ENCODE measurements at regions not wholly inside any gene's neighbourhood (a gene's known extent, or its start where the extent isn't known, plus 50 kb on each side); places are given as distances from the start of the nearest gene placed in this dataset.

- no peaks in the 10 kb centered on the region for H3K36me3 ChIP-seq (ENCODE audit: insufficient read depth, low read length)
- H3K9me3 ChIP-seq (ENCODE audit: low read depth, low read length) = no peaks in the 10 kb centered on the region
- no peak for DNase-seq (ENCODE audit: low read depth, low spot score)
- no peak overlapping the region for H3K9ac ChIP-seq (ENCODE audit: insufficient read length)
- TF ChIP-seq FOXP2 (optimal IDR thresholded peaks at IDR 0.05; ENCODE audit: control extremely low read depth, extremely low read length, insufficient read depth) (no peak), EZH2 (IDR thresholded peaks at IDR 0.05) (no peak), POLR2AphosphoS5 (IDR thresholded peaks at IDR 0.05; ENCODE audit: borderline replicate concordance, low read depth, low read length) (no peak)
- H3K4me3 ChIP-seq = no peak overlapping the region
- H3K27ac ChIP-seq = no peak overlapping the region
Observed at GRCh38 chr13:109372666-109373065, 413.7 kb downstream of the IRS2 start.

DNA sequence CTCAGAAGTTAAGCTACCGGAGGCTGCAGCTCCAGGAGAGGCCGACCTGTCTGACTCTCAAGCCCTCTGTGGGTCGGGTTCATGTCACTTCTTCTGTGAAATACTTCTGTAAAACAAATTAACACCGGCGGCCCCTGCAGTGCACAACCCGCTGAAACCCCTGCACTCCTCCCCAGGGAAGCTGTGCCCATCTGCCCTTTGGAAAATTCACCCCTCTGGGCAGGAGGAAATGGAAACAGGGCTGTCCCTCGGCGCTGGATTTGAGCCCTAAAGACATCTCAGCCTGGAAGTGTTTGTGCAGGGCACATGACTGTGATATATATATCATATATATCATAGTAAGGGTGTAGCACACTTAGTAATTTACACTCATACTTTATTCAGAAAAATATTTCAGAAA is 415.3 kb downstream of the IRS2 start:
- H3K36me3 ChIP-seq (ENCODE audit: insufficient read depth, low read length) = no peaks in the 10 kb centered on the region
- TF ChIP-seq EZH2 (IDR thresholded peaks at IDR 0.05) (no peak), POLR2AphosphoS5 (IDR thresholded peaks at IDR 0.05; ENCODE audit: borderline replicate concordance, low read depth, low read length) (no peak), FOXP2 (optimal IDR thresholded peaks at IDR 0.05; ENCODE audit: control extremely low read depth, extremely low read length, insufficient read depth) (no peak)

DNA sequence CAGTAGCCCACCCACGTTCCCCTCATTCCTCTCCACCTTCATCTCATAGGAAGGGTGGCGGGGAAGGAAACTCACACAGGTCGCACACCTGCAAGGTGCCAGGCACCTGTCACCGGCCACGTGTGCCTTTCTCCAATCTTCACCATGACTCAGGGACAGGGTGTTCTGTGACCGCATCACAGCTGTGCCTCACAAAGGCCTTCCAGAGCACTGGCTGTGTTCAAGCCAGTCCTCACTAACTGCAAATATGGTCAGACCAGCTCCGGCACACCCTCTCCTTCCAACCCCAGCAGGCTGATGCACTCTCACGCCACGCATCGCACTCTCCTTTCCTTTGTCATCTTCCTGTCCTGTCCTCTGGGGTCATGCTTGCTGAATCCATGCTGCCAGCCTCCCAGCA is 415.9 kb downstream of the IRS2 start:
- no peaks in the 10 kb centered on the region for H3K36me3 ChIP-seq (ENCODE audit: insufficient read depth, low read length)
- H3K9ac ChIP-seq (ENCODE audit: insufficient read length) = no peak overlapping the region
- no peak overlapping the region for H3K27ac ChIP-seq
- no peak for DNase-seq (ENCODE audit: low read depth, low spot score)
- H3K9me3 ChIP-seq (ENCODE audit: low read depth, low read length) = no peaks in the 10 kb centered on the region
- no peak overlapping the region for H3K4me3 ChIP-seq
- no peak for TF ChIP-seq POLR2AphosphoS5 (IDR thresholded peaks at IDR 0.05; ENCODE audit: borderline replicate concordance, low read depth, low read length)
- no peak for TF ChIP-seq EZH2 (IDR thresholded peaks at IDR 0.05)
- no peak for TF ChIP-seq FOXP2 (optimal IDR thresholded peaks at IDR 0.05; ENCODE audit: control extremely low read depth, extremely low read length, insufficient read depth)

More for the DNA sequence above, 415.3 kb downstream of the IRS2 start:
- no peak for DNase-seq (ENCODE audit: low read depth, low spot score)
- H3K9ac ChIP-seq (ENCODE audit: insufficient read length) = no peak overlapping the region
- no peak overlapping the region for H3K4me3 ChIP-seq
- H3K27ac ChIP-seq = no peak overlapping the region
- no peaks in the 10 kb centered on the region for H3K9me3 ChIP-seq (ENCODE audit: low read depth, low read length)

DNA sequence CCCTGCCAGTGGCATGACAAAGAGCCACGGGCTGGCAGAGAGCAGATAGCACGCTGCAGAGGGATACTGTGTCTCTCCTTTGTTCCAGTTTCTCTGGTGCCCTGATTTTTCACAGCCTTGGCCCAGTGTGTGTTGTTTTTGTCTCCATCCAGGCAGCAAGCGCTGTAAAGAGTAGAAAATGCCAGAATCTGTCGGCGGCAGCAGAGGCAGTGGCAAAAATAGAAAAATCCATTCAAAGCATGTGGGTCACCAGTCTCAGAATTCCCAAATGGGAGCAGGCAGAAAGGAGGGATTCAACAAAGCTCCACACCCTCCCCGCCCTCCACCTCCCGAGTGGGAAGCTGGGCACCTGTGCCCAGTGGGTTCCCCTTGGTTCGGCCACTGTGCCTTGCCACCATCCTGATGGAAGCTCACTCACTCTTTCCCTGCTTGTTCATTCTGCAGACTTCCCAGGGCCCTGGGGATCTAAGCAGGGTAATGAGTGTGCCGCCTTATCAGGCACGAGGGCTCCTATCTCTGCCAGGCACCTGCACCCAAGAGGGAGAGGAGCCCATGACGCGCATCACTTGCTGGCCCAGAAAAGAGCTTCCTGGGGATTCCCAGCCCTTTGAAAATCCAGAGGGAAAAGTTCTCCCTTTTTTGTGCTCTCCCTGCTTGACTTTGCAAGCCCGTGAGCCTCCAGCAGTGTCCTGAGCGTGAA is 416.9 kb downstream of the IRS2 start:
- TF ChIP-seq POLR2AphosphoS5 (IDR thresholded peaks at IDR 0.05; ENCODE audit: borderline replicate concordance, low read depth, low read length) (no peak), EZH2 (IDR thresholded peaks at IDR 0.05) (no peak), FOXP2 (optimal IDR thresholded peaks at IDR 0.05; ENCODE audit: control extremely low read depth, extremely low read length, insufficient read depth) (no peak)
- H3K9ac ChIP-seq (ENCODE audit: insufficient read length) = no peak overlapping the region

GRCh38 chr13:109368230-109368629 is 418.2 kb downstream of the IRS2 start:
- no peak for TF ChIP-seq POLR2AphosphoS5 (IDR thresholded peaks at IDR 0.05; ENCODE audit: borderline replicate concordance, low read depth, low read length)
- no peak for TF ChIP-seq EZH2 (IDR thresholded peaks at IDR 0.05)
- no peak for TF ChIP-seq FOXP2 (optimal IDR thresholded peaks at IDR 0.05; ENCODE audit: control extremely low read depth, extremely low read length, insufficient read depth)
- peak overlapping the region; percentile 2 for H3K9ac ChIP-seq (ENCODE audit: insufficient read length)
- DNase-seq (ENCODE audit: low read depth, low spot score) = no peak
- no peak overlapping the region for H3K27ac ChIP-seq
- H3K36me3 ChIP-seq (ENCODE audit: insufficient read depth, low read length) = no peaks in the 10 kb centered on the region
- no peaks in the 10 kb centered on the region for H3K9me3 ChIP-seq (ENCODE audit: low read depth, low read length)
- H3K4me3 ChIP-seq = no peak overlapping the region

More for the DNA sequence above, 416.9 kb downstream of the IRS2 start:
- Histone ChIP-seq H3K9me3 (ENCODE audit: low read depth, low read length) (no peaks in the 10 kb centered on the region), H3K36me3 (ENCODE audit: insufficient read depth, low read length) (no peaks in the 10 kb centered on the region), H3K27ac (no peak overlapping the region), H3K4me3 (no peak overlapping the region)
- no peak for DNase-seq (ENCODE audit: low read depth, low spot score)

DNA sequence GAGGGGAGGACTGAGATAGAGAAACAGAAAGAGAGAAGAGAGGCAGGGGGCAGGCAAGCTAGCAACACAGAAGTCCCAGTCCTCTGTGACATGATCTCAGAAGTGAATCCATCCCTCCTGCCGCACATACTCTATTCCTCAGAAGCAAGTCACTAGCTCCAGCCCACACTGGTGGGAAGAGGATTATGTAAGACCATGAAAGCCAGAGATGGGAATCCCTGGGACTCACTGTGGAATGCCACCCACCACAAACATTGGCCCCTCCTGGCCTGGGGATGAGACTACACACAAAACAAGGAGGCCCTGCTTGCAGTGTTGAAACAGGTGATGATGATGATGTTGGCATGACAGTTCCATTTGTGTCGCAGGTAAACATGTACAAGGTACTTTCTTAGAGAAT is 419.9 kb downstream of the IRS2 start:
- Histone ChIP-seq H3K36me3 (ENCODE audit: insufficient read depth, low read length) (no peaks in the 10 kb centered on the region), H3K9me3 (ENCODE audit: low read depth, low read length) (no peaks in the 10 kb centered on the region), H3K9ac (ENCODE audit: insufficient read length) (no peak overlapping the region), H3K4me3 (no peak overlapping the region), H3K27ac (no peak overlapping the region)
- no peak for TF ChIP-seq POLR2AphosphoS5 (IDR thresholded peaks at IDR 0.05; ENCODE audit: borderline replicate concordance, low read depth, low read length)
- TF ChIP-seq EZH2 (IDR thresholded peaks at IDR 0.05) = no peak
- TF ChIP-seq FOXP2 (optimal IDR thresholded peaks at IDR 0.05; ENCODE audit: control extremely low read depth, extremely low read length, insufficient read depth) = no peak
- no peak for DNase-seq (ENCODE audit: low read depth, low spot score)

- Histone ChIP-seq H3K9ac (ENCODE audit: insufficient read length) (no peak overlapping the region), H3K36me3 (ENCODE audit: insufficient read depth, low read length) (no peaks in the 10 kb centered on the region), H3K9me3 (ENCODE audit: low read depth, low read length) (no peaks in the 10 kb centered on the region), H3K27ac (no peak overlapping the region), H3K4me3 (no peak overlapping the region)
- no peak for DNase-seq (ENCODE audit: low read depth, low spot score)
- TF ChIP-seq EZH2 (IDR thresholded peaks at IDR 0.05) (no peak), FOXP2 (optimal IDR thresholded peaks at IDR 0.05; ENCODE audit: control extremely low read depth, extremely low read length, insufficient read depth) (no peak), POLR2AphosphoS5 (IDR thresholded peaks at IDR 0.05; ENCODE audit: borderline replicate concordance, low read depth, low read length) (no peak)
Observed at GRCh38 chr13:109363431-109363830, 423.0 kb downstream of the IRS2 start.

- TF ChIP-seq POLR2AphosphoS5 (IDR thresholded peaks at IDR 0.05; ENCODE audit: borderline replicate concordance, low read depth, low read length) = no peak
- TF ChIP-seq EZH2 (IDR thresholded peaks at IDR 0.05) = no peak
- TF ChIP-seq FOXP2 (optimal IDR thresholded peaks at IDR 0.05; ENCODE audit: control extremely low read depth, extremely low read length, insufficient read depth) = no peak
- no peak for DNase-seq (ENCODE audit: low read depth, low spot score)
- Histone ChIP-seq H3K9me3 (ENCODE audit: low read depth, low read length) (no peaks in the 10 kb centered on the region), H3K4me3 (no peak overlapping the region), H3K9ac (ENCODE audit: insufficient read length) (no peak overlapping the region), H3K36me3 (ENCODE audit: insufficient read depth, low read length) (no peaks in the 10 kb centered on the region), H3K27ac (no peak overlapping the region)
Observed at GRCh38 chr13:109362616-109363015, 423.8 kb downstream of the IRS2 start.

Measured in SK-N-MC (cell line).